ENCODE measurements at regions not wholly inside any gene's neighbourhood (a gene's known extent, or its start where the extent isn't known, plus 50 kb on each side); places are given as distances from the start of the nearest gene placed in this dataset.

DNA sequence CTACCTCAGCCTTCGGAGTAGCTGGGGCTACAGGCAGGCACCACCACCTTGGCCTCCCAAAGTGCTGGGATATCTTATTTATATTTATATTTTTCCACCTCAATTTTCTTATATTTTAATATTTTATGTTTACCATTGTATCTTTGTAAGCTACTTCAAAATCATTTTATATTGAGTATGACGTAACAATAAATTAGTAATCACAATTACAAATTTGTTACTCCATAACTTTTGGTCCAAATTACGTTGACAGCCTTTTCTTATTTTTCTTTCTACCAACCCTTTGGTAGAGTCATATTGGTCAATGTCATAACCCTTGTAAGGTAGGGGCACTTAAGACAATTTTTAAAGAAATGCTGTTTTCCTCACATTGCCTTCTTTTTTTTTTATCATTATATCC lies 104.0 kb upstream of the H2AZ1 start:
- TF ChIP-seq CTCF (IDR thresholded peaks at IDR 0.05) (no peak), POLR2A (IDR thresholded peaks at IDR 0.05) (no peak)

Measured in upper lobe of left lung (tissue), 4 donors.